ENCODE measurements at regions not wholly inside any gene's neighbourhood (a gene's known extent, or its start where the extent isn't known, plus 50 kb on each side); places are given as distances from the start of the nearest gene placed in this dataset.

DNA sequence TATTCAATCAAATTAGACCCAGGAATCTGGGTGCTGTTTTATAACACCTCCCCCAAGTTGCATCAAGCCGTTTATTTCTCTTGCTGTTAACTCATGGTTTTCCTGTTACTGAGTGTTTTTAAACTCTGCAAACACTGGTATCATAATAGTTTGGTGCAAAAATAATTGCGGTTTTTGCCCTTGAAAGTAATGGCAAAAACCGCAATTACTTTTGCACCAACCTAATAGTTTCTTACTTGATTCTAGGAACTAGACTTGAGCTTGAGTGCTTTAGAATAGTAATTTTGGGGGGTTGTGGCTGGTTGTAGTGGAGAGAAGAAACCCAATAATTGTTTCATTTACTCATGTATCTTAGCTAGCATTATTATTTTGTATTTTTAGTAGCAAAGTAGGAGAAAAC lies 156.6 kb downstream of the FHIP1A start:
- H3K9me3 ChIP-seq (ENCODE audit: control insufficient read depth, low read length) = no peaks in the 10 kb centered on the region
- H3K36me3 ChIP-seq (ENCODE audit: control insufficient read depth, insufficient read depth, low read length) = no peaks in the 10 kb centered on the region
- 96 to 100% methylated on average over 1 to 3 of the region's 3 CpGs for WGBS, 2 experiments (ENCODE audit: insufficient coverage in 1 of 2, insufficient read length in 1 of 2)
- no peak overlapping the region for H3K27ac ChIP-seq (ENCODE audit: low read depth, low read length)
- no peak overlapping the region for H3K4me3 Mint-ChIP-seq
- H3K9ac ChIP-seq (ENCODE audit: extremely low read depth, low read length, poor library complexity, severe bottlenecking) = no peak overlapping the region
- H3K4me1 Mint-ChIP-seq = no peaks in the 10 kb centered on the region
- H3K9me3 Mint-ChIP-seq = no peaks in the 10 kb centered on the region
- DNase-seq = no peak
- H3K27me3 ChIP-seq (ENCODE audit: control insufficient read depth, insufficient read depth, low read length, poor library complexity, severe bottlenecking) = no peaks in the 10 kb centered on the region
- no peaks in the 10 kb centered on the region for H3K4me1 ChIP-seq (ENCODE audit: control insufficient read depth, insufficient read depth, low read length)
- no peak overlapping the region for H3K4me3 ChIP-seq (ENCODE audit: low read length)
- no peaks in the 10 kb centered on the region for H3K27me3 Mint-ChIP-seq (ENCODE audit: insufficient read depth)
- TF ChIP-seq, protein P1, sequence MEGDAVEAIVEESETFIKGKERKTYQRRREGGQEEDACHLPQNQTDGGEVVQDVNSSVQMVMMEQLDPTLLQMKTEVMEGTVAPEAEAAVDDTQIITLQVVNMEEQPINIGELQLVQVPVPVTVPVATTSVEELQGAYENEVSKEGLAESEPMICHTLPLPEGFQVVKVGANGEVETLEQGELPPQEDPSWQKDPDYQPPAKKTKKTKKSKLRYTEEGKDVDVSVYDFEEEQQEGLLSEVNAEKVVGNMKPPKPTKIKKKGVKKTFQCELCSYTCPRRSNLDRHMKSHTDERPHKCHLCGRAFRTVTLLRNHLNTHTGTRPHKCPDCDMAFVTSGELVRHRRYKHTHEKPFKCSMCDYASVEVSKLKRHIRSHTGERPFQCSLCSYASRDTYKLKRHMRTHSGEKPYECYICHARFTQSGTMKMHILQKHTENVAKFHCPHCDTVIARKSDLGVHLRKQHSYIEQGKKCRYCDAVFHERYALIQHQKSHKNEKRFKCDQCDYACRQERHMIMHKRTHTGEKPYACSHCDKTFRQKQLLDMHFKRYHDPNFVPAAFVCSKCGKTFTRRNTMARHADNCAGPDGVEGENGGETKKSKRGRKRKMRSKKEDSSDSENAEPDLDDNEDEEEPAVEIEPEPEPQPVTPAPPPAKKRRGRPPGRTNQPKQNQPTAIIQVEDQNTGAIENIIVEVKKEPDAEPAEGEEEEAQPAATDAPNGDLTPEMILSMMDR (conservative IDR thresholded peaks at IDR 0.05) = no peak
- no peaks in the 10 kb centered on the region for H3K36me3 Mint-ChIP-seq (ENCODE audit: low read depth)
- no peak overlapping the region for H3K27ac Mint-ChIP-seq

DNA sequence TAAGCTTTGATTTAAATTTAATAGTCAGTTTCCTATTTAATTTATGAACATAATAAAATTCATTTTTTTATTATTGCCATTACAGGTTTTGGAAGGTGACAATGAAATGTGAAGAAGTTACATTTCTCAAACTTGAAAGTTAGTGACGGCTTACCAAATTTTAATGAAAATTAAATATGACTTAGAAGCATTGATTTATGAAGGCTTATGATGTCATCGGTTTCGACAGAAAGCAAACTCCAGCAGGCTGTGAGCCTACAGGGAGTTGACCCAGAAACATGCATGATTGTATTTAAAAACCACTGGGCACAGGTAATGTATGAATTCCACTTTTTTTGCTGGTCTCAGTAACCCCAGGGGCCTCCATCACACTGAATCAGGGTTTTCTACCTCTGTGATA lies 157.1 kb downstream of the FHIP1A start:
- H3K4me3 Mint-ChIP-seq = no peak overlapping the region
- H3K9me3 ChIP-seq (ENCODE audit: control insufficient read depth, low read length) = no peaks in the 10 kb centered on the region

DNA sequence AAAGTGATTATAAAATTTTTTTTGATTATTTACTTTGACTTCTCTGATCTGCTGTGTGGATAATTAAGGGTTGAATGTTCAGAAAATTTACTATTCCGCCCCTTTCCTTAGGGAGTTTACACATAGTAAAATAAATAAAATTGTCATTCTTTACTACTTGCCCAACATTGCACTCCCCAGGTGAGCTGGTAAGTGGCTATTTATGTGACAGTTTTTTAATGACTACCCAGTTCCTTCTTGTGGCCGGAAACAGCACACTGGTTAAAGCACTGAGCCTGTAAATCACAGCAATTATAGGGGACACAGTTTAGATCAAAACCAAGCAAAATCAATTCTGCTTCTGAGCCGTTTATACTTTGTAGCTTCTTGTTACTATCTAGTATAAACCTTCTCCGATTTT lies 158.1 kb downstream of the FHIP1A start:
- H3K9ac ChIP-seq (ENCODE audit: extremely low read depth, low read length, poor library complexity, severe bottlenecking) = no peak overlapping the region
- H3K36me3 ChIP-seq (ENCODE audit: control insufficient read depth, insufficient read depth, low read length) = no peaks in the 10 kb centered on the region
- no peaks in the 10 kb centered on the region for H3K9me3 ChIP-seq (ENCODE audit: control insufficient read depth, low read length)
- H3K4me3 ChIP-seq (ENCODE audit: low read length) = no peak overlapping the region
- Mint-ChIP-seq H3K4me3 (no peak overlapping the region), H3K36me3 (ENCODE audit: low read depth) (no peaks in the 10 kb centered on the region), H3K4me1 (no peaks in the 10 kb centered on the region), H3K27ac (no peak overlapping the region), H3K9me3 (no peaks in the 10 kb centered on the region), H3K27me3 (ENCODE audit: insufficient read depth) (no peaks in the 10 kb centered on the region)
- 88 to 92% methylated on average over 2 to 3 of the region's 4 CpGs for WGBS, 2 experiments (ENCODE audit: insufficient coverage in 1 of 2, insufficient read length in 1 of 2)
- TF ChIP-seq, protein P1 (conservative IDR thresholded peaks at IDR 0.05) = no peak
- H3K27me3 ChIP-seq (ENCODE audit: control insufficient read depth, insufficient read depth, low read length, poor library complexity, severe bottlenecking) = no peaks in the 10 kb centered on the region
- H3K4me1 ChIP-seq (ENCODE audit: control insufficient read depth, insufficient read depth, low read length) = no peaks in the 10 kb centered on the region
- no peak for DNase-seq
- no peak overlapping the region for H3K27ac ChIP-seq (ENCODE audit: low read depth, low read length)

More for the DNA sequence above, 157.1 kb downstream of the FHIP1A start:
- Histone ChIP-seq H3K4me3 (ENCODE audit: low read length) (no peak overlapping the region), H3K36me3 (ENCODE audit: control insufficient read depth, insufficient read depth, low read length) (no peaks in the 10 kb centered on the region), H3K4me1 (ENCODE audit: control insufficient read depth, insufficient read depth, low read length) (no peaks in the 10 kb centered on the region), H3K27ac (ENCODE audit: low read depth, low read length) (no peak overlapping the region), H3K9ac (ENCODE audit: extremely low read depth, low read length, poor library complexity, severe bottlenecking) (no peak overlapping the region), H3K27me3 (ENCODE audit: control insufficient read depth, insufficient read depth, low read length, poor library complexity, severe bottlenecking) (no peaks in the 10 kb centered on the region)
- H3K9me3 Mint-ChIP-seq = no peaks in the 10 kb centered on the region
- H3K27ac Mint-ChIP-seq = no peak overlapping the region
- WGBS, 2 experiments (ENCODE audit: insufficient coverage in 1 of 2, insufficient read length in 1 of 2) = 87 to 95% methylated on average over 3 of the region's 3 CpGs
- no peak for DNase-seq
- TF ChIP-seq, protein P1 (conservative IDR thresholded peaks at IDR 0.05) = no peak
- H3K4me1 Mint-ChIP-seq = no peaks in the 10 kb centered on the region
- no peaks in the 10 kb centered on the region for H3K27me3 Mint-ChIP-seq (ENCODE audit: insufficient read depth)
- H3K36me3 Mint-ChIP-seq (ENCODE audit: low read depth) = no peaks in the 10 kb centered on the region

Measured in endodermal cell (in vitro differentiated cells).